IPS DF 6.9 (cell line): ENCODE measurements at regions not wholly inside any gene's neighbourhood (a gene's known extent, or its start where the extent isn't known, plus 50 kb on each side); places are given as distances from the start of the nearest gene placed in this dataset.
"Not testable (repeated sequence)": the region's sequence is repeated elsewhere in the genome, so short reads cannot be mapped to it uniquely, and the experiment has no call there.

Experiments
- DNase-seq: peaks from one replicate; pipeline ENCODE4 v3.0.0-alpha.2; 2013; ENCODE audit warnings: low read depth, low spot score
- H3K27ac ChIP-seq: one replicate; pipeline ENCODE4 v1.5.1; 2013; ENCODE audit warnings: low read length, control low read depth
- H3K27me3 ChIP-seq: 2 replicates; pipeline ENCODE4 v1.6.1; 2013; ENCODE audit warnings: mild to moderate bottlenecking, low read length; ENCODE audit not compliant: control insufficient read depth, insufficient read depth
- H3K36me3 ChIP-seq: 2 replicates; pipeline ENCODE4 v1.6.1; 2013; ENCODE audit warnings: low read length; ENCODE audit not compliant: control insufficient read depth, insufficient read depth
- H3K4me1 ChIP-seq: 2 replicates; pipeline ENCODE4 v1.6.1; 2013; ENCODE audit warnings: low read length; ENCODE audit not compliant: control insufficient read depth, insufficient read depth
- H3K4me3 ChIP-seq: 2 replicates; pipeline ENCODE4 v1.5.1; 2013; ENCODE audit warnings: mild to moderate bottlenecking, low read length
- H3K9me3 ChIP-seq: 2 replicates; pipeline ENCODE4 v1.6.1; 2013; ENCODE audit warnings: low read length, inconsistent platforms; ENCODE audit not compliant: control insufficient read depth, insufficient read depth
- WGBS: extraction: QIAGEN DNeasy Blood & Tissue Kit; methylation state at CpG from one replicate; pipeline ENCODE4 v1.1.7; 2013; ENCODE audit warnings: mixed read lengths, missing lambda C conversion rate; ENCODE audit not compliant: insufficient read length, insufficient coverage; 5-methylcytosine and 5-hydroxymethylcytosine counted together

- H3K27me3 ChIP-seq, H3K4me1 ChIP-seq, H3K9me3 ChIP-seq, DNase-seq, H3K27ac ChIP-seq, H3K4me3 ChIP-seq, H3K36me3 ChIP-seq: not testable (repeated sequence)
- no CpG with 5 or more reads among the region's 7 CpGs for WGBS
Observed at GRCh38 chr9:61420267-61420958, 230.6 kb downstream of the SPATA31A7 start.

- not testable (repeated sequence) for H3K4me1 ChIP-seq, DNase-seq, H3K4me3 ChIP-seq, H3K9me3 ChIP-seq, H3K27me3 ChIP-seq, H3K36me3 ChIP-seq, H3K27ac ChIP-seq
- no CpG with 5 or more reads among the region's 10 CpGs for WGBS
Observed at GRCh38 chr9:61447189-61447588, 257.4 kb downstream of the SPATA31A7 start.

DNA sequence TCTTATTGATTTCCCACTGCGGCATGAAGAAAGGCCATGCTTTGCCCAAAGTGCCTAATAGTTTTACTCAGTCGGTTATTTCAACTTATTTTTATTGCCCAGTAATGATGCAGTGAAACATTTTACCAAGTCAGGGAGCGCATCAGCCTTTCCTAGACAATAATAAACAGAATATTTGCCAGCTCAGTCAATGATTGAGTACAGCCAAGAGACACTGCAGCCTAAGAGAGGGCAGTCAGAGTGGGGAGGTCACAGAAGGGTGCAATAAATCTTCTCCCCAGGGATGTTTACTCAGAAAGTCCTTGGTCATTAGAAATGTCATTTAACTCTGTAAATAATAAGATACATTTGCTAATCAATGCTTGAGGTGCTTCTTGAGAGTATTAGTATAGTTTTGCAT is 271.0 kb downstream of the SPATA31A7 start:
- not testable (repeated sequence) for H3K36me3 ChIP-seq, H3K27ac ChIP-seq, H3K4me3 ChIP-seq, H3K4me1 ChIP-seq, H3K9me3 ChIP-seq, H3K27me3 ChIP-seq, DNase-seq
- no CpG with 5 or more reads among the region's 3 CpGs for WGBS
